T-cell (primary cell): ENCODE measurements at regions not wholly inside any gene's neighbourhood (a gene's known extent, or its start where the extent isn't known, plus 50 kb on each side); places are given as distances from the start of the nearest gene placed in this dataset.
"Not testable (repeated sequence)": the region's sequence is repeated elsewhere in the genome, so short reads cannot be mapped to it uniquely, and the experiment has no call there.

Experiments used
- ATAC-seq, 4 experiments: fragments of 200-7000 bp in 3 of 4; fragments of 150-1000 bp in 1 of 4; cut with Tn5 transposase; replicated peaks in 1 of 4; 1 replicate in 3 of 4; 2 replicates in 1 of 4; pipeline ENCODE4 v1.10.0; 2021; ENCODE audit warnings: moderate library complexity in 3 of 4, mild to moderate bottlenecking in 2 of 4, moderate number of reproducible peaks in 1 of 4
- CTCF ChIA-PET, 2 donors: fragments of 300-600 bp; sonication (Branson Sonifier 250); formaldehyde crosslinking; loops; one replicate each; lab custom pipeline; 2022; ENCODE audit warnings: antibody characterized with exemption in 2 of 2; lab: Charles Lee
- POLR2A ChIA-PET, 2 donors: fragments of 300-600 bp; sonication (Branson Sonifier 250); formaldehyde crosslinking; loops; one replicate each; lab custom pipeline; 2022; ENCODE audit warnings: antibody characterized with exemption in 2 of 2; lab: Charles Lee
- DNase-seq, 35 experiments: peaks; one replicate each; pipeline versions ENCODE4 v3.0.0 to v3.0.0-alpha.2; 2013 to 2023
- H3K27ac ChIP-seq: one replicate; pipeline ENCODE4 v1.5.1; 2013; ENCODE audit warnings: low read length
- H3K27me3 ChIP-seq, 2 experiments: replicated peaks in 1 of 2; 1 replicate in 1 of 2; 2 replicates in 1 of 2; pipeline versions ENCODE4 v1.6.1 to v1.7.0; 2013; ENCODE audit warnings: low read length in 1 of 2, mixed read lengths in 1 of 2; ENCODE audit not compliant: control insufficient read depth in 2 of 2, insufficient read depth in 2 of 2; ENCODE audit errors: extremely low read depth in 1 of 2
- H3K36me3 ChIP-seq, 2 donors: 1 replicate in 1 of 2; 2 replicates in 1 of 2; pipeline versions ENCODE4 v1.6.1 to v1.7.0; 2013; ENCODE audit warnings: low read length in 1 of 2; ENCODE audit not compliant: control insufficient read depth in 2 of 2, insufficient read depth in 1 of 2; ENCODE audit errors: extremely low read depth in 1 of 2
- H3K4me1 ChIP-seq, 2 experiments: 1 replicate in 1 of 2; 2 replicates in 1 of 2; pipeline versions ENCODE4 v1.6.1 to v1.7.0; 2013; ENCODE audit warnings: low read length in 2 of 2, mixed read lengths in 1 of 2; ENCODE audit not compliant: insufficient read depth in 2 of 2, control insufficient read depth in 1 of 2; ENCODE audit errors: extremely low read depth in 1 of 2
- H3K4me3 ChIP-seq, 2 donors: 1 replicate in 1 of 2; 2 replicates in 1 of 2; pipeline versions ENCODE4 v1.5.1 to v1.7.0; 2013; ENCODE audit warnings: mild to moderate bottlenecking in 2 of 2, low read length in 1 of 2, moderate library complexity in 1 of 2; ENCODE audit not compliant: control insufficient read depth in 1 of 2; ENCODE audit errors: extremely low read depth in 1 of 2
- H3K9me3 ChIP-seq: 2 replicates; pipeline ENCODE4 v1.7.0; 2013
- H3K27ac Mint-ChIP-seq, 2 donors: one replicate each; pipeline ENCODE4 v1.8.0; 2020 to 2021; ENCODE audit warnings: mild to moderate bottlenecking in 2 of 2, mixed read lengths in 2 of 2
- H3K27me3 Mint-ChIP-seq, 2 donors: one replicate each; pipeline ENCODE4 v1.8.0; 2021 to 2022; ENCODE audit warnings: mixed read lengths in 2 of 2
- H3K36me3 Mint-ChIP-seq: one replicate; pipeline ENCODE4 v1.8.0; 2021; ENCODE audit warnings: mixed read lengths
- H3K4me1 Mint-ChIP-seq, 3 donors: one replicate each; pipeline ENCODE4 v1.8.0; 2020 to 2022; ENCODE audit warnings: mixed read lengths in 3 of 3, mild to moderate bottlenecking in 1 of 3
- H3K4me3 Mint-ChIP-seq, 3 donors: one replicate each; pipeline ENCODE4 v1.8.0; 2020 to 2022; ENCODE audit warnings: mild to moderate bottlenecking in 3 of 3, mixed read lengths in 3 of 3, moderate library complexity in 3 of 3
- H3K9me3 Mint-ChIP-seq, 3 donors: one replicate each; pipeline ENCODE4 v1.8.0; 2020 to 2022; ENCODE audit warnings: mixed read lengths in 3 of 3
- WGBS: methylation state at CpG from one replicate; pipeline ENCODE4 v1.1.5; 2013; ENCODE audit warnings: missing lambda C conversion rate; ENCODE audit not compliant: insufficient coverage; 5-methylcytosine and 5-hydroxymethylcytosine counted together

GRCh38 chr19:14266208-14266607 lies 60.2 kb upstream of the ADGRL1 start:
- not testable (repeated sequence) for H3K27me3 Mint-ChIP-seq, DNase-seq, H3K27me3 ChIP-seq, H3K4me3 ChIP-seq, H3K4me3 Mint-ChIP-seq, H3K27ac ChIP-seq, H3K36me3 Mint-ChIP-seq, H3K27ac Mint-ChIP-seq, H3K4me1 Mint-ChIP-seq, H3K9me3 ChIP-seq, H3K4me1 ChIP-seq, H3K9me3 Mint-ChIP-seq, H3K36me3 ChIP-seq, ATAC-seq
- POLR2A ChIA-PET: interaction anchor here in 1 of 2 donors (0.6 to 0.7 kb wide), 2 partner anchors 86 to 363 kb away, joined by 4 read pairs; no protein-coding TSS in a partner anchor
- 93% methylated on average over 2 of the region's 4 CpGs for WGBS
- CTCF ChIA-PET: interaction anchor here in 1 of 2 donors (0.5 kb wide), 1 partner anchor 15 kb away, joined by 3 read pairs; no protein-coding TSS in a partner anchor

DNA sequence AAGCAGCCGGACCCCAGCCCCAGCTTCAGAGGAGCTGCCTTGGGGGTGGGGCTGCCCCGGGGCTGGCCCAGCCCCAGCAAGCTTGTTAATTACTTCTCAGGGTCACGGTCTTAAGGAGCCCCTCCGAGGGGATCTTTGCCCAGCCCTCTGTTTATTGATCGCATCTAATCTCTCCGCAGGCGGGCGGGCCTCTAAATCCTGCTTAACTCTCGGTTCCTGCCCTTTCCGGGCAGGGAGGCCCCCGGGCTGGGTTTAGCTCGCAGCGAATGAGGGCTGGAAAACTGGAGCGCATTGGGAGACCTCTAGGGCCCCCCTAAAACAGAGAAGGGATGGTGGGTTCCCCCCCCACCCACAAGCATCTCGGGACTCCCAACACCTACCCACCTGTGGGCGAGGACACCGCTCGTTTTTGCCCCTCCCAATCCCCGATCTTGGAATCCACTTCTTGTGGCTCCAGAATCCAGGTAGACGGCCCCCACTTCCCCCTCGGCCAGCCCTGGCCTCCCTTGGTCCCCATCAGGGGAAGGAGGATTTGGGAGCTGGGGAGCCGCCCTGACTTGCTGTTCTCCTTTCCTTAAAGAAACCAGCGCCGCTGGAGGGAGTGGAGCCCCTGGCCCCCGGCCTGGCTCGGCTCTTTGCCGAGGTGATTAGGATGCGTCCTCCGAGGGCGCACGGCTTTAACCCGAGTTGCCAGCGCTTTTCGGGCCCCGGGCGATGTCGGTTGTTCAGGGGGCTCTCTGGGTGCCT lies 59.5 kb upstream of the ADGRL1 start:
- Mint-ChIP-seq H3K36me3 (no peaks in the 10 kb centered on the region), H3K27me3 (peaks cover 0 to 2% of the 10 kb centered on the region in 2 donors), H3K27ac (no peak overlapping the region), H3K4me1 (no peaks in the 10 kb centered on the region), H3K9me3 (no peaks in the 10 kb centered on the region), H3K4me3 (no peak overlapping the region)
- POLR2A ChIA-PET: interaction anchor here in 1 of 2 donors (0.6 kb wide), 1 partner anchor 363 kb away, joined by 4 read pairs; no protein-coding TSS in a partner anchor
- WGBS: 79% methylated on average over 31 of the region's 37 CpGs
- CTCF ChIA-PET: interaction anchor here in 1 of 2 donors (0.5 kb wide), 1 partner anchor 16 kb away, joined by 3 read pairs; no protein-coding TSS in a partner anchor
- no peak overlapping the region for H3K27ac ChIP-seq
- DNase-seq (no peak), ATAC-seq (no peak)
- no peaks in the 10 kb centered on the region for H3K4me1 ChIP-seq
- H3K36me3 ChIP-seq: no peaks in the 10 kb centered on the region
- H3K27me3 ChIP-seq: peaks cover 0 to 3% of the 10 kb centered on the region in 2 experiments
- H3K9me3 ChIP-seq: no peaks in the 10 kb centered on the region
- no peak overlapping the region for H3K4me3 ChIP-seq

GRCh38 chr19:14255902-14256649 lies 50.1 kb upstream of the ADGRL1 start:
- H3K4me1 Mint-ChIP-seq, H3K36me3 Mint-ChIP-seq, H3K9me3 Mint-ChIP-seq, H3K4me3 ChIP-seq, H3K27me3 Mint-ChIP-seq, H3K27me3 ChIP-seq, H3K4me3 Mint-ChIP-seq, H3K36me3 ChIP-seq, H3K9me3 ChIP-seq, DNase-seq, H3K27ac ChIP-seq, H3K4me1 ChIP-seq: not testable (repeated sequence)
- ChIA-PET POLR2A (interaction anchor here in 1 of 2 donors (0.6 kb wide), 1 partner anchor 21 kb away, joined by 4 read pairs; no protein-coding TSS in a partner anchor), CTCF (interaction anchor here in 1 of 2 donors (0.5 kb wide), 1 partner anchor 1924 kb away, joined by 3 read pairs; no protein-coding TSS in a partner anchor)
- H3K27ac Mint-ChIP-seq: peak overlapping the region in 1 of 2 donors; percentile 48
- ATAC-seq: peak in 2 of 4 experiments; percentile 45 to 74
- 82% methylated on average over 4 of the region's 7 CpGs for WGBS
